ENCODE measurements at regions not wholly inside any gene's neighbourhood (a gene's known extent, or its start where the extent isn't known, plus 50 kb on each side); places are given as distances from the start of the nearest gene placed in this dataset.

GRCh38 chr5:2996687-2997086, 245.2 kb upstream of the IRX2 start:
- Mint-ChIP-seq H3K27ac (no peak overlapping the region), H3K4me3 (no peak overlapping the region), H3K9me3 (peaks cover 7% of the 10 kb centered on the region), H3K36me3 (ENCODE audit: low read depth) (no peaks in the 10 kb centered on the region), H3K4me1 (ENCODE audit: low read depth) (no peaks in the 10 kb centered on the region), H3K27me3 (ENCODE audit: low read depth) (no peaks in the 10 kb centered on the region)

GRCh38 chr5:2996248-2996647, 244.8 kb upstream of the IRX2 start:
- no peak overlapping the region for H3K4me3 Mint-ChIP-seq
- H3K4me1 Mint-ChIP-seq (ENCODE audit: low read depth): no peaks in the 10 kb centered on the region
- H3K27ac Mint-ChIP-seq: no peak overlapping the region
- no peaks in the 10 kb centered on the region for H3K36me3 Mint-ChIP-seq (ENCODE audit: low read depth)
- no peaks in the 10 kb centered on the region for H3K27me3 Mint-ChIP-seq (ENCODE audit: low read depth)
- peaks cover 7% of the 10 kb centered on the region for H3K9me3 Mint-ChIP-seq

DNA sequence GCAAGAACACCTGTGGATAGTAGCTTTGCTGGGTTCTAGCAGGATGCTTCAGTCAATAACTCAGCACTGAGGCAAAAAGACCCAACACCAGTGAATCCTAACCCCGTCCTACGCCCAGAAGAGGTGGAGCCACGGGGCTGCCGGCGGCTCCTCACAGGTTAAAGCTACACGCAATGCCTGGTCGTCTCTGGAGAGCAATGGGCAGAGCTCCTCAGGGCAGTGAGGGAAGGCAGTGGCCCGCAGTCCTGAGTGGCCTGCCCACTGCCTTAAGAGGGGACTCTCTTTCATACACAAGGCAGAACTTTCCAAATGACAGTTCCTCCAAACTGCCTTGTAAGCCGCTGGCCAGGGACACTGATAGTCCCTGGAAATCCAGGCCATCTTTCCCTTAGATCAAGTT, 244.2 kb upstream of the IRX2 start:
- Mint-ChIP-seq H3K9me3 (peaks cover 7% of the 10 kb centered on the region), H3K36me3 (ENCODE audit: low read depth) (no peaks in the 10 kb centered on the region), H3K4me3 (no peak overlapping the region), H3K4me1 (ENCODE audit: low read depth) (no peaks in the 10 kb centered on the region), H3K27me3 (ENCODE audit: low read depth) (no peaks in the 10 kb centered on the region), H3K27ac (no peak overlapping the region)

GRCh38 chr5:2995035-2995434, 243.6 kb upstream of the IRX2 start:
- Mint-ChIP-seq H3K9me3 (peaks cover 11% of the 10 kb centered on the region), H3K36me3 (ENCODE audit: low read depth) (no peaks in the 10 kb centered on the region), H3K27me3 (ENCODE audit: low read depth) (no peaks in the 10 kb centered on the region), H3K4me1 (ENCODE audit: low read depth) (no peaks in the 10 kb centered on the region), H3K4me3 (no peak overlapping the region), H3K27ac (no peak overlapping the region)

DNA sequence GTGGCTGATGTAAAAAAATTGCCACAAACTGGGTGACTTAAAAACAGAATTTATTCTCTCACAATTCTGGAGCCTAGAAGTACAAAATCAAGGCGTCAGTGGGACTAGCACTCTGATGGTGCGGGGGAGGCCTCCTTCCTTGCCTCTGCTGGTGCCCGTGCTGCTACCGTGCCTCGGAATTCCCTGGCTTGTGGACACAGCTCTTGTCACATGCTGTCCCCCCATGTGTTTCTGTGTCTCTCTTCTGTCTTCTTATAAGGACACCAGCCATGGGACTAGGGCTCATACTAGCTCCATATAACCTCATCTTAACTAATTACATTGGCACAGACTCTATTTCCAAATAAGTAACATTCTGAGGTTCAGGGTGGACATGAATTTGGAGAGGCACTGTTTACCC, 242.3 kb upstream of the IRX2 start:
- no peaks in the 10 kb centered on the region for H3K36me3 Mint-ChIP-seq (ENCODE audit: low read depth)
- no peaks in the 10 kb centered on the region for H3K27me3 Mint-ChIP-seq (ENCODE audit: low read depth)
- H3K27ac Mint-ChIP-seq: no peak overlapping the region
- no peaks in the 10 kb centered on the region for H3K4me1 Mint-ChIP-seq (ENCODE audit: low read depth)
- peaks cover 11% of the 10 kb centered on the region for H3K9me3 Mint-ChIP-seq
- H3K4me3 Mint-ChIP-seq: no peak overlapping the region

DNA sequence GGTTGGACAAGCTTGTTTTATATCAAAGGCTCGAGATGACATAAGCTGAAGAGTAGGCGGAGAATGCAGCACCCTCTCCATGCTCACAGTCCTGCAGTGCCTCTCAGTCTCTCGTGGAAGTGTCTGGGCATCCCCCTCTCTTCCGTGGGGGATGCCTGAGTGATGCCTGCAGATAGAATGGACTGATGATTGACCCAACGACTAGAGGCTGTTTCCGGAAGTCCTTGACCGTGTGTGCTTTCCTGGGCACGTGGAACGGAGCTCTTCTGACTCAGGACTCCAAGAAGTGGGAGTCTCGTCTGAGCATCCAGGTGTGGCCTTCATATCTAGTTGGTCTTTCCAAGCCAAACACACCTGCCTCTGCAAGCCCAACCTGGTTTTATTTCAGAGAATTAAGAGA, 241.8 kb upstream of the IRX2 start:
- Mint-ChIP-seq H3K9me3 (peaks cover 7% of the 10 kb centered on the region), H3K27ac (no peak overlapping the region), H3K27me3 (ENCODE audit: low read depth) (no peaks in the 10 kb centered on the region), H3K36me3 (ENCODE audit: low read depth) (no peaks in the 10 kb centered on the region), H3K4me1 (ENCODE audit: low read depth) (no peaks in the 10 kb centered on the region), H3K4me3 (no peak overlapping the region)

- Mint-ChIP-seq H3K27ac (no peak overlapping the region), H3K4me1 (ENCODE audit: low read depth) (no peaks in the 10 kb centered on the region), H3K36me3 (ENCODE audit: low read depth) (no peaks in the 10 kb centered on the region), H3K4me3 (no peak overlapping the region), H3K27me3 (ENCODE audit: low read depth) (no peaks in the 10 kb centered on the region), H3K9me3 (peaks cover 4% of the 10 kb centered on the region)
Measured at GRCh38 chr5:2992806-2993205, 241.3 kb upstream of the IRX2 start.

DNA sequence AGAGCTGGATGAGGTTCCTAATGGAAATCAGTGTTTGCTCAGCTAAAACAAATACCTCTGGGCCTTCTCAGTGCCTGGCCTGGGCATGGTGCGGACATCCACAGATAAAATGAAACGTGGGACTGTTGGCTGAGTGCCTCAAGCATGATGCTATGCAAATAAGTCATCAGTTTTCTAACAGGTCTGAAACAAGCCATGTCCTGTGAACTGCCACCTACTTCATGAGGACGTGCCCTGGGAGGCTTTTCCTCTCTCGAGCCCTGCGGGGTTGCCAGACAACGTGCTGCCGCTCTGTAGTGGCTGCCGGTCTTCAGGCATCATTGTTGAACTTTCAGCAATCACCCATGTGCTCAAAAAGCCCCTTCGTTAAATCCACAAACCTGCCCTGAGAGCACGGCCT, 240.4 kb upstream of the IRX2 start:
- H3K4me3 Mint-ChIP-seq: no peak overlapping the region
- no peaks in the 10 kb centered on the region for H3K4me1 Mint-ChIP-seq (ENCODE audit: low read depth)
- peaks cover 4% of the 10 kb centered on the region for H3K9me3 Mint-ChIP-seq
- no peaks in the 10 kb centered on the region for H3K27me3 Mint-ChIP-seq (ENCODE audit: low read depth)
- no peak overlapping the region for H3K27ac Mint-ChIP-seq
- H3K36me3 Mint-ChIP-seq (ENCODE audit: low read depth): no peaks in the 10 kb centered on the region

GRCh38 chr5:2989517-2989916, 238.0 kb upstream of the IRX2 start:
- Mint-ChIP-seq H3K4me1 (ENCODE audit: low read depth) (no peaks in the 10 kb centered on the region), H3K9me3 (peaks cover 6% of the 10 kb centered on the region), H3K27ac (no peak overlapping the region), H3K4me3 (no peak overlapping the region), H3K36me3 (ENCODE audit: low read depth) (no peaks in the 10 kb centered on the region), H3K27me3 (ENCODE audit: low read depth) (no peaks in the 10 kb centered on the region)

GRCh38 chr5:2986301-2986700, 234.8 kb upstream of the IRX2 start:
- no peak overlapping the region for H3K27ac Mint-ChIP-seq
- H3K4me3 Mint-ChIP-seq: no peak overlapping the region

DNA sequence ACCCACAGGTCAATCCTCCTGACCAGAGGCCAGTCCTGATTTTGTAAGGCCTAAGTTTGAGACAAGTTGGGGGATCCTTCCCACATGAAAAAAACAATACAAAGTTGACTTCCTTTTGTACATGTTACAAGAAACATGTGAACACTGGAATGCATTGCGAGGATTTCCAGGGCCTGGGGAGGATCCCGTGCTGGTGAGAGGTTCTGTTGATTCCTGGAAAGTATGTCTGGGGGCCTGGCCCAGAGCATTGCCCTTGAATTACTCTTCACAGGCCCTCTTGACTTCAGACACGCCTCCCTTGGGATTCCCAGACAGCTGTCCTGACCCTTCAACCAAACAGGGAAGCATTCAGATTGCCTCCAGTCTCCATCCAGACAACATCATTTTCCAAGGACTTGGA, 234.2 kb upstream of the IRX2 start:
- Mint-ChIP-seq H3K4me1 (ENCODE audit: low read depth) (no peaks in the 10 kb centered on the region), H3K36me3 (ENCODE audit: low read depth) (no peaks in the 10 kb centered on the region), H3K4me3 (no peak overlapping the region), H3K27ac (no peak overlapping the region), H3K27me3 (ENCODE audit: low read depth) (no peaks in the 10 kb centered on the region), H3K9me3 (peaks cover 11% of the 10 kb centered on the region)

More at GRCh38 chr5:2986301-2986700, 234.8 kb upstream of the IRX2 start:
- Mint-ChIP-seq H3K4me1 (ENCODE audit: low read depth) (no peaks in the 10 kb centered on the region), H3K36me3 (ENCODE audit: low read depth) (no peaks in the 10 kb centered on the region), H3K27me3 (ENCODE audit: low read depth) (no peaks in the 10 kb centered on the region), H3K9me3 (peaks cover 11% of the 10 kb centered on the region)

- H3K9me3 Mint-ChIP-seq: peaks cover 7% of the 10 kb centered on the region
- no peaks in the 10 kb centered on the region for H3K4me1 Mint-ChIP-seq (ENCODE audit: low read depth)
- H3K4me3 Mint-ChIP-seq: no peak overlapping the region
- no peaks in the 10 kb centered on the region for H3K27me3 Mint-ChIP-seq (ENCODE audit: low read depth)
- no peaks in the 10 kb centered on the region for H3K36me3 Mint-ChIP-seq (ENCODE audit: low read depth)
- H3K27ac Mint-ChIP-seq: no peak overlapping the region
Measured at GRCh38 chr5:2983583-2984300, 232.3 kb upstream of the IRX2 start.

DNA sequence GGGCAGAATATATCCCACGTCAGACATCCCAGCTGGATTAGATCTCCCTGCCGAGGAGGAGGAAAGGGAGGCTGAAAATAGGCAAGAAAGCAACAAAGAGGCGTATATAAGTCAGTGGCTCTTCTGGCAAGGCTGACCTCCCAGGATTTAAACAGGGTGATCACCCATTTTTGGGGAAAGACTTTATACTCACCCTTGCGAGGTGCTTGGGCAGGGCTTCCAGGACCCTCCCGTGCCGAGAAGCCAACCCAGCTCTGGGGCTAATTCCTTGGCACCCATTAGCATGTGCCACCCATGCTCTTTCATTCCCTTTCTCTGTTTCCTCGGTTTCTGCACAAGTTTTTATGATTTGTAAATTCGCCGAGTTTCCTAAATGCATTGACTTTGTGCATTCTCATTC, 230.2 kb upstream of the IRX2 start:
- Mint-ChIP-seq H3K36me3 (ENCODE audit: low read depth) (no peaks in the 10 kb centered on the region), H3K27ac (no peak overlapping the region), H3K4me1 (ENCODE audit: low read depth) (no peaks in the 10 kb centered on the region), H3K4me3 (no peak overlapping the region), H3K27me3 (ENCODE audit: low read depth) (no peaks in the 10 kb centered on the region), H3K9me3 (peaks cover 8% of the 10 kb centered on the region)

DNA sequence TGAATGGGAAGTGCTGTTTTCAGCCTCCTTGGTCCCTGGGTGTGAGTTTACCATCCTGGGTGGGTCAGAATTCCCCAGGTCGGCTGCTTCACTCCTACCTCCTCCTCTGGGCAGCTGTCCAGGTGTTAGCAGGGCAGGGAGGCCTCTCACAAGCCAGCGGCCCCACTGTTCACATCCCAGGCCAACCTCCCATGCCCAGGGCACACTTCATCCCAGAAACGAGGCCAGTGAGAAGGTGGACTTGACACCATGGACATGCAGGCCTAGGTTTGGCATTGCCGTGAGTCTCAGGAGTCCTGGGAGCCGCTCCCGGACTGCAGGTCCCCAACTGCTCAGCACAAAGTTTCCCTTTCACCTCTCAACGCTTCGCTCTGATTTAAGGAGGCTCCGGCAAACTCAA, 229.6 kb upstream of the IRX2 start:
- Mint-ChIP-seq H3K9me3 (peaks cover 13% of the 10 kb centered on the region), H3K27ac (no peak overlapping the region)

GRCh38 chr5:2960294-2960693, 208.8 kb upstream of the IRX2 start:
- no peaks in the 10 kb centered on the region for H3K4me1 Mint-ChIP-seq (ENCODE audit: low read depth)
- no peak overlapping the region for H3K27ac Mint-ChIP-seq
- H3K4me3 Mint-ChIP-seq: no peak overlapping the region
- H3K9me3 Mint-ChIP-seq: peaks cover 31% of the 10 kb centered on the region
- H3K27me3 Mint-ChIP-seq (ENCODE audit: low read depth): no peaks in the 10 kb centered on the region
- H3K36me3 Mint-ChIP-seq (ENCODE audit: low read depth): no peaks in the 10 kb centered on the region

More for the DNA sequence above, 229.6 kb upstream of the IRX2 start:
- Mint-ChIP-seq H3K36me3 (ENCODE audit: low read depth) (no peaks in the 10 kb centered on the region), H3K4me3 (no peak overlapping the region), H3K4me1 (ENCODE audit: low read depth) (no peaks in the 10 kb centered on the region), H3K27me3 (ENCODE audit: low read depth) (no peaks in the 10 kb centered on the region)

- Mint-ChIP-seq H3K4me1 (ENCODE audit: low read depth) (no peaks in the 10 kb centered on the region), H3K27me3 (ENCODE audit: low read depth) (no peaks in the 10 kb centered on the region), H3K27ac (no peak overlapping the region), H3K36me3 (ENCODE audit: low read depth) (no peaks in the 10 kb centered on the region), H3K4me3 (no peak overlapping the region), H3K9me3 (peaks cover 33% of the 10 kb centered on the region)
Measured at GRCh38 chr5:2958976-2959375, 207.5 kb upstream of the IRX2 start.
